AG04450 (cell line): ENCODE measurements at regions not wholly inside any gene's neighbourhood (a gene's known extent, or its start where the extent isn't known, plus 50 kb on each side); places are given as distances from the start of the nearest gene placed in this dataset.

ENCODE experiments used
- CTCF ChIA-PET: fragments of 300-600, 350-600 bp; formaldehyde crosslinking; extraction: SDS; loops from one replicate; lab custom pipeline; 2022; ENCODE audit warnings: antibody characterized with exemption, inconsistent platforms; lab: Charles Lee
- POLR2A ChIA-PET: fragments of 350-600 bp; formaldehyde crosslinking; extraction: SDS; loops from one replicate; lab custom pipeline; 2021; ENCODE audit warnings: antibody characterized with exemption, inconsistent platforms; lab: Yijun Ruan, JAX
- DNase-seq: peaks from one replicate; pipeline ENCODE4 v3.0.0-alpha.2; 2011; ENCODE audit warnings: low read depth, low spot score
- H3K27ac ChIP-seq: one replicate; pipeline ENCODE4 v1.5.1; 2012; ENCODE audit warnings: low read depth, low read length, control low read depth
- H3K27me3 ChIP-seq: one replicate; pipeline ENCODE4 v1.6.0; 2012; ENCODE audit warnings: low read length; ENCODE audit not compliant: control insufficient read depth, insufficient read depth
- H3K4me3 ChIP-seq: 2 replicates; pipeline ENCODE4 v1.5.1; 2011; ENCODE audit warnings: mild to moderate bottlenecking, low read depth, low read length, control low read depth
- H3K9me3 ChIP-seq: 2 replicates; pipeline ENCODE4 v1.5.1; 2012; ENCODE audit warnings: low read length; ENCODE audit not compliant: control insufficient read depth, insufficient read depth
- TF ChIP-seq, protein P1 (sequence below): IDR thresholded peaks from 2 replicates; pipeline ENCODE4 v1.5.1; 2011; ENCODE audit warnings: low read depth, low read length, control low read depth, inconsistent platforms

DNA sequence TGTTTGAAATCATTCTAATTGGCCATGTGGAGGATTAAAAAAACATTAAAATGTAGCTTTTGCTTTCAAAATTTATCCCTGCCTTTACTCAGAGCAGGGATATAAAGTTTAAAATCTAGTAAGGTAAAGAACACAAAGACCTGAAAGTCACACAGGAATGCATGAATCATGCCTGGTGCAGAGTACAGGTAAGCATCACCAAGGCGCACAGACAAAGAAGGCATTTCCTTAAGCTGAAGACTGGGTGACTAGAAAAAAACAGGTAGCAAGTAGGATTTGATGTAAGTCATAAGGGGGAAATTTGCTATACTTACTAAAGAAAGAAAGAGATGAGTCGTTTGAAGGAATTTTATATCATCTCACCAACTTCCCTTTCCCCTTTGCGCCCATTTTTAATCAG lies 405.6 kb downstream of the GXYLT1 start:
- TF ChIP-seq, protein P1, sequence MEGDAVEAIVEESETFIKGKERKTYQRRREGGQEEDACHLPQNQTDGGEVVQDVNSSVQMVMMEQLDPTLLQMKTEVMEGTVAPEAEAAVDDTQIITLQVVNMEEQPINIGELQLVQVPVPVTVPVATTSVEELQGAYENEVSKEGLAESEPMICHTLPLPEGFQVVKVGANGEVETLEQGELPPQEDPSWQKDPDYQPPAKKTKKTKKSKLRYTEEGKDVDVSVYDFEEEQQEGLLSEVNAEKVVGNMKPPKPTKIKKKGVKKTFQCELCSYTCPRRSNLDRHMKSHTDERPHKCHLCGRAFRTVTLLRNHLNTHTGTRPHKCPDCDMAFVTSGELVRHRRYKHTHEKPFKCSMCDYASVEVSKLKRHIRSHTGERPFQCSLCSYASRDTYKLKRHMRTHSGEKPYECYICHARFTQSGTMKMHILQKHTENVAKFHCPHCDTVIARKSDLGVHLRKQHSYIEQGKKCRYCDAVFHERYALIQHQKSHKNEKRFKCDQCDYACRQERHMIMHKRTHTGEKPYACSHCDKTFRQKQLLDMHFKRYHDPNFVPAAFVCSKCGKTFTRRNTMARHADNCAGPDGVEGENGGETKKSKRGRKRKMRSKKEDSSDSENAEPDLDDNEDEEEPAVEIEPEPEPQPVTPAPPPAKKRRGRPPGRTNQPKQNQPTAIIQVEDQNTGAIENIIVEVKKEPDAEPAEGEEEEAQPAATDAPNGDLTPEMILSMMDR, result no peak
- DNase-seq, result no peak
- ChIA-PET POLR2A (no interaction called here), CTCF (no interaction called here)
- Histone ChIP-seq H3K4me3 (no peak overlapping the region), H3K9me3 (no peaks in the 10 kb centered on the region; the same call in 1 of the 2 replicates), H3K27me3 (no peaks in the 10 kb centered on the region), H3K27ac (no peak overlapping the region)

GRCh38 chr12:41737423-41737822 lies 407.3 kb downstream of the GXYLT1 start:
- ChIA-PET POLR2A (no interaction called here), CTCF (no interaction called here)
- TF ChIP-seq, protein P1, result no peak
- Histone ChIP-seq H3K27ac (no peak overlapping the region), H3K4me3 (no peak overlapping the region), H3K9me3 (no peaks in the 10 kb centered on the region), H3K27me3 (no peaks in the 10 kb centered on the region)
- no peak for DNase-seq

- POLR2A ChIA-PET, result no interaction called here
- Histone ChIP-seq H3K27me3 (no peaks in the 10 kb centered on the region), H3K9me3 (no peaks in the 10 kb centered on the region), H3K4me3 (no peak overlapping the region), H3K27ac (no peak overlapping the region)
- CTCF ChIA-PET, result no interaction called here
- DNase-seq, result no peak
- TF ChIP-seq, protein P1, result no peak
These were observed 408.2 kb downstream of the GXYLT1 start for GRCh38 chr12:41736436-41736835.

GRCh38 chr12:41731691-41732090 lies 413.0 kb downstream of the GXYLT1 start:
- Histone ChIP-seq H3K27ac (no peak overlapping the region), H3K27me3 (no peaks in the 10 kb centered on the region), H3K9me3 (no peaks in the 10 kb centered on the region), H3K4me3 (no peak overlapping the region)
- ChIA-PET CTCF (no interaction called here), POLR2A (no interaction called here)
- no peak for DNase-seq
- TF ChIP-seq, protein P1, result no peak

- ChIA-PET CTCF (no interaction called here), POLR2A (no interaction called here)
- Histone ChIP-seq H3K9me3 (no peaks in the 10 kb centered on the region), H3K4me3 (no peak overlapping the region), H3K27ac (no peak overlapping the region), H3K27me3 (no peaks in the 10 kb centered on the region)
- no peak for DNase-seq
- TF ChIP-seq, protein P1, result no peak
These were observed 413.6 kb downstream of the GXYLT1 start for GRCh38 chr12:41731061-41731460.
